GM18907 (cell line): ENCODE measurements at regions not wholly inside any gene's neighbourhood (a gene's known extent, or its start where the extent isn't known, plus 50 kb on each side); places are given as distances from the start of the nearest gene placed in this dataset.

ENCODE experiments used
- ATAC-seq: cut with Tn5 transposase; IDR thresholded peaks from one replicate; pipeline ENCODE4 v1.9.1; 2021; ENCODE audit warnings: mild to moderate bottlenecking, moderate library complexity; ENCODE audit not compliant: unreplicated experiment

- ATAC-seq: no peak
Measured at GRCh38 chr10:58969576-58969975, 206.9 kb upstream of the PHYHIPL start.

- ATAC-seq: no peak
Measured at GRCh38 chr10:58970160-58970915, 206.1 kb upstream of the PHYHIPL start.

- no peak for ATAC-seq
Measured at GRCh38 chr10:58971211-58971610, 205.2 kb upstream of the PHYHIPL start.

- ATAC-seq: no peak
Measured at GRCh38 chr10:58971796-58972491, 204.5 kb upstream of the PHYHIPL start.

- no peak for ATAC-seq
Measured at GRCh38 chr10:58972576-58973234, 203.7 kb upstream of the PHYHIPL start.

- ATAC-seq: no peak
Measured at GRCh38 chr10:58973235-58973595, 203.2 kb upstream of the PHYHIPL start.

- ATAC-seq: no peak
Measured at GRCh38 chr10:58976254-58976653, 200.2 kb upstream of the PHYHIPL start.

- ATAC-seq: no peak
Measured at GRCh38 chr10:58979711-58980110, 196.7 kb upstream of the PHYHIPL start.

- no peak for ATAC-seq
Measured at GRCh38 chr10:58980826-58981415, 195.5 kb upstream of the PHYHIPL start.

- no peak for ATAC-seq
Measured at GRCh38 chr10:58981846-58982245, 194.6 kb upstream of the PHYHIPL start.

- ATAC-seq: no peak
Measured at GRCh38 chr10:58982470-58983239, 193.8 kb upstream of the PHYHIPL start.

- no peak for ATAC-seq
Measured at GRCh38 chr10:58985216-58985615, 191.2 kb upstream of the PHYHIPL start.

GRCh38 chr10:58989486-58990039 is 186.9 kb upstream of the PHYHIPL start:
- ATAC-seq: no peak

GRCh38 chr10:58990693-58991092 is 185.8 kb upstream of the PHYHIPL start:
- no peak for ATAC-seq

- no peak for ATAC-seq
Measured at GRCh38 chr10:58991856-58992255, 184.6 kb upstream of the PHYHIPL start.

GRCh38 chr10:58992830-58993460 is 183.5 kb upstream of the PHYHIPL start:
- ATAC-seq: no peak

- ATAC-seq: no peak
Measured at GRCh38 chr10:58993480-58994221, 182.8 kb upstream of the PHYHIPL start.

GRCh38 chr10:58994226-58995057 is 182.0 kb upstream of the PHYHIPL start:
- no peak for ATAC-seq
